HG03442 (cell line): ENCODE measurements at regions not wholly inside any gene's neighbourhood (a gene's known extent, or its start where the extent isn't known, plus 50 kb on each side); places are given as distances from the start of the nearest gene placed in this dataset.

ENCODE experiments used
- ATAC-seq: cut with Tn5 transposase; IDR thresholded peaks from one replicate; pipeline ENCODE4 v1.9.1; 2021; ENCODE audit warnings: mild to moderate bottlenecking, moderate library complexity; ENCODE audit not compliant: unreplicated experiment

- no peak for ATAC-seq
Measured at GRCh38 chr13:24043590-24044350, 116.8 kb upstream of the SPATA13 start.

- no peak for ATAC-seq
Measured at GRCh38 chr13:24045597-24045996, 114.9 kb upstream of the SPATA13 start.

GRCh38 chr13:24050292-24050711 is 110.2 kb upstream of the SPATA13 start:
- ATAC-seq: no peak

- ATAC-seq: no peak
Measured at GRCh38 chr13:24050796-24051715, 109.5 kb upstream of the SPATA13 start.

- no peak for ATAC-seq
Measured at GRCh38 chr13:24052547-24053518, 107.7 kb upstream of the SPATA13 start.

GRCh38 chr13:24053519-24054251 is 106.8 kb upstream of the SPATA13 start:
- ATAC-seq: peak; percentile 89

- ATAC-seq: no peak
Measured at GRCh38 chr13:24056616-24057137, 103.8 kb upstream of the SPATA13 start.

GRCh38 chr13:24060993-24061392 is 99.5 kb upstream of the SPATA13 start:
- ATAC-seq: no peak

GRCh38 chr13:24063281-24063877 is 97.1 kb upstream of the SPATA13 start:
- no peak for ATAC-seq

GRCh38 chr13:24064371-24064770 is 96.1 kb upstream of the SPATA13 start:
- no peak for ATAC-seq

GRCh38 chr13:24065176-24065575 is 95.3 kb upstream of the SPATA13 start:
- ATAC-seq: no peak

GRCh38 chr13:24066405-24067295 is 93.9 kb upstream of the SPATA13 start:
- ATAC-seq: no peak

GRCh38 chr13:24068472-24068871 is 92.0 kb upstream of the SPATA13 start:
- ATAC-seq: no peak

GRCh38 chr13:24071016-24071415 is 89.5 kb upstream of the SPATA13 start:
- ATAC-seq: no peak

GRCh38 chr13:24071423-24072075 is 89.0 kb upstream of the SPATA13 start:
- ATAC-seq: no peak

GRCh38 chr13:24073657-24074056 is 86.9 kb upstream of the SPATA13 start:
- ATAC-seq: no peak

- no peak for ATAC-seq
Measured at GRCh38 chr13:24074678-24075077, 85.8 kb upstream of the SPATA13 start.
